ENCODE measurements at regions not wholly inside any gene's neighbourhood (a gene's known extent, or its start where the extent isn't known, plus 50 kb on each side); places are given as distances from the start of the nearest gene placed in this dataset.
"Not testable (repeated sequence)": the region's sequence is repeated elsewhere in the genome, so short reads cannot be mapped to it uniquely, and the experiment has no call there.

DNA sequence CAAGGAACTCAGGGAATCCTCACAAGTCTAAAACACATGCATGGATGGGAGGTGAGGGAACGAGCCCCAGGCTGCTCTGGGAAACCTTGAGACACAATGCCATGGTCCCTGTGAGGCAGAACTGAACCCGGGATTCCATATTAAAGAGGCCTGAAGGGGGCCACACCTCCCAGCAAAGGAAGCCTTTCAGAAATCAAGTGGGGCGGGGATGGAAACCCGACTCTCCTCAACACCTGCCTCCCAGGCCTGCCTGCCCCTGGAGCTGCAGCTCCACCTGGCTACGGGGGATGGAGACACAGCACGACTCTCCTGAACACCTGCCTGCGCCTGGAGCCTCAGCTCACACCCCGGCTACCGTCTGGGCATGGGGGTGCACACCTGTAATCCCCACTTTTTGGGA lies 77.8 kb upstream of the LPCAT1 start:
- TF ChIP-seq, protein P1, sequence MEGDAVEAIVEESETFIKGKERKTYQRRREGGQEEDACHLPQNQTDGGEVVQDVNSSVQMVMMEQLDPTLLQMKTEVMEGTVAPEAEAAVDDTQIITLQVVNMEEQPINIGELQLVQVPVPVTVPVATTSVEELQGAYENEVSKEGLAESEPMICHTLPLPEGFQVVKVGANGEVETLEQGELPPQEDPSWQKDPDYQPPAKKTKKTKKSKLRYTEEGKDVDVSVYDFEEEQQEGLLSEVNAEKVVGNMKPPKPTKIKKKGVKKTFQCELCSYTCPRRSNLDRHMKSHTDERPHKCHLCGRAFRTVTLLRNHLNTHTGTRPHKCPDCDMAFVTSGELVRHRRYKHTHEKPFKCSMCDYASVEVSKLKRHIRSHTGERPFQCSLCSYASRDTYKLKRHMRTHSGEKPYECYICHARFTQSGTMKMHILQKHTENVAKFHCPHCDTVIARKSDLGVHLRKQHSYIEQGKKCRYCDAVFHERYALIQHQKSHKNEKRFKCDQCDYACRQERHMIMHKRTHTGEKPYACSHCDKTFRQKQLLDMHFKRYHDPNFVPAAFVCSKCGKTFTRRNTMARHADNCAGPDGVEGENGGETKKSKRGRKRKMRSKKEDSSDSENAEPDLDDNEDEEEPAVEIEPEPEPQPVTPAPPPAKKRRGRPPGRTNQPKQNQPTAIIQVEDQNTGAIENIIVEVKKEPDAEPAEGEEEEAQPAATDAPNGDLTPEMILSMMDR (IDR thresholded peaks at IDR 0.05; ENCODE audit: low read length) = peak; percentile 35; the same call in 1 of the 2 replicates
- TF ChIP-seq EZH2phosphoT487 (IDR thresholded peaks at IDR 0.05; ENCODE audit: low read length); EZH2 (optimal IDR thresholded peaks at IDR 0.05; ENCODE audit: low read depth, low read length): not testable (repeated sequence)
